ENCODE measurements at regions not wholly inside any gene's neighbourhood (a gene's known extent, or its start where the extent isn't known, plus 50 kb on each side); places are given as distances from the start of the nearest gene placed in this dataset.

- TF ChIP-seq MYC (IDR thresholded peaks at IDR 0.05; ENCODE audit: low read depth, low read length) (no peak), MAX (IDR thresholded peaks at IDR 0.05; ENCODE audit: low read depth, low read length) (no peak), CTCF (IDR thresholded peaks at IDR 0.05; ENCODE audit: low read depth, low read length) (no peak), POLR2A (IDR thresholded peaks at IDR 0.05; ENCODE audit: extremely low read depth, insufficient read length) (no peak)
- DNase-seq (ENCODE audit: low read depth): no peak
- H3K4me3 ChIP-seq (ENCODE audit: low read depth, low read length): no peak overlapping the region
Observed at GRCh38 chrX:5829469-5829868, 399.2 kb downstream of the NLGN4X start.

- TF ChIP-seq MAX (IDR thresholded peaks at IDR 0.05; ENCODE audit: low read depth, low read length) (no peak), POLR2A (IDR thresholded peaks at IDR 0.05; ENCODE audit: extremely low read depth, insufficient read length) (no peak), CTCF (IDR thresholded peaks at IDR 0.05; ENCODE audit: low read depth, low read length) (no peak), MYC (IDR thresholded peaks at IDR 0.05; ENCODE audit: low read depth, low read length) (no peak)
- no peak for DNase-seq (ENCODE audit: low read depth)
- no peak overlapping the region for H3K4me3 ChIP-seq (ENCODE audit: low read depth, low read length)
Observed at GRCh38 chrX:5829060-5829459, 399.6 kb downstream of the NLGN4X start.

GRCh38 chrX:5823903-5824302, 404.8 kb downstream of the NLGN4X start:
- TF ChIP-seq POLR2A (IDR thresholded peaks at IDR 0.05; ENCODE audit: extremely low read depth, insufficient read length) (no peak), CTCF (IDR thresholded peaks at IDR 0.05; ENCODE audit: low read depth, low read length) (no peak), MYC (IDR thresholded peaks at IDR 0.05; ENCODE audit: low read depth, low read length) (no peak), MAX (IDR thresholded peaks at IDR 0.05; ENCODE audit: low read depth, low read length) (no peak)
- H3K4me3 ChIP-seq (ENCODE audit: low read depth, low read length): no peak overlapping the region
- no peak for DNase-seq (ENCODE audit: low read depth)

GRCh38 chrX:5810636-5811035, 418.0 kb downstream of the NLGN4X start:
- DNase-seq (ENCODE audit: low read depth): no peak
- TF ChIP-seq MAX (IDR thresholded peaks at IDR 0.05; ENCODE audit: low read depth, low read length) (no peak), MYC (IDR thresholded peaks at IDR 0.05; ENCODE audit: low read depth, low read length) (no peak), CTCF (IDR thresholded peaks at IDR 0.05; ENCODE audit: low read depth, low read length) (no peak), POLR2A (IDR thresholded peaks at IDR 0.05; ENCODE audit: extremely low read depth, insufficient read length) (no peak)
- H3K4me3 ChIP-seq (ENCODE audit: low read depth, low read length): no peak overlapping the region

- TF ChIP-seq MYC (IDR thresholded peaks at IDR 0.05; ENCODE audit: low read depth, low read length) (no peak), POLR2A (IDR thresholded peaks at IDR 0.05; ENCODE audit: extremely low read depth, insufficient read length) (no peak), CTCF (IDR thresholded peaks at IDR 0.05; ENCODE audit: low read depth, low read length) (no peak), MAX (IDR thresholded peaks at IDR 0.05; ENCODE audit: low read depth, low read length) (no peak)
- no peak overlapping the region for H3K4me3 ChIP-seq (ENCODE audit: low read depth, low read length)
- no peak for DNase-seq (ENCODE audit: low read depth)
Observed at GRCh38 chrX:5807181-5807580, 421.5 kb downstream of the NLGN4X start.

GRCh38 chrX:5802391-5802790, 426.3 kb downstream of the NLGN4X start:
- no peak overlapping the region for H3K4me3 ChIP-seq (ENCODE audit: low read depth, low read length)
- TF ChIP-seq MYC (IDR thresholded peaks at IDR 0.05; ENCODE audit: low read depth, low read length): no peak
- no peak for TF ChIP-seq MAX (IDR thresholded peaks at IDR 0.05; ENCODE audit: low read depth, low read length)
- no peak for TF ChIP-seq CTCF (IDR thresholded peaks at IDR 0.05; ENCODE audit: low read depth, low read length)
- no peak for TF ChIP-seq POLR2A (IDR thresholded peaks at IDR 0.05; ENCODE audit: extremely low read depth, insufficient read length)
- DNase-seq (ENCODE audit: low read depth): no peak
